Common myeloid progenitor, CD34-positive (primary cell): ENCODE measurements at regions not wholly inside any gene's neighbourhood (a gene's known extent, or its start where the extent isn't known, plus 50 kb on each side); places are given as distances from the start of the nearest gene placed in this dataset.

Source experiments
- CTCF ChIA-PET: fragments of 350-600 bp; sonication (Branson Sonifier 250); formaldehyde crosslinking; loops from one replicate; lab custom pipeline; 2021; ENCODE audit warnings: antibody characterized with exemption; lab: Charles Lee
- POLR2A ChIA-PET: fragments of 350-600 bp; sonication (Branson Sonifier 250); formaldehyde crosslinking; loops from one replicate; lab custom pipeline; 2021; ENCODE audit warnings: antibody characterized with exemption; lab: Charles Lee
- DNase-seq, 3 donors: peaks; one replicate each; pipeline versions ENCODE4 v3.0.0 to v3.0.0-alpha.2; 2013
- H3K27ac ChIP-seq, 2 experiments: 1 replicate in 1 of 2; 2 replicates in 1 of 2; pipeline ENCODE4 v1.7.0; 2013; ENCODE audit warnings: inconsistent platforms in 2 of 2, low read length in 2 of 2, mild to moderate bottlenecking in 2 of 2, low read depth in 1 of 2, moderate library complexity in 1 of 2; ENCODE audit not compliant: severe bottlenecking in 2 of 2, insufficient read depth in 1 of 2, poor library complexity in 1 of 2
- H3K27me3 ChIP-seq, 5 experiments: replicated peaks in 2 of 5; 1 replicate in 3 of 5; 2 replicates in 2 of 5; pipeline versions ENCODE4 v1.6.1 to v1.7.0; 2013; ENCODE audit warnings: low read length in 4 of 5, mild to moderate bottlenecking in 2 of 5, moderate library complexity in 2 of 5, inconsistent platforms in 1 of 5; ENCODE audit not compliant: insufficient read depth in 5 of 5, control insufficient read depth in 4 of 5
- H3K36me3 ChIP-seq, 4 experiments: 1 replicate in 2 of 4; 2 replicates in 2 of 4; pipeline versions ENCODE4 v1.6.1 to v1.7.0; 2013; ENCODE audit warnings: low read length in 3 of 4, control low read depth in 1 of 4, mild to moderate bottlenecking in 1 of 4; ENCODE audit not compliant: control insufficient read depth in 4 of 4, insufficient read depth in 4 of 4
- H3K4me1 ChIP-seq, 4 experiments: 1 replicate in 3 of 4; 2 replicates in 1 of 4; pipeline versions ENCODE4 v1.6.1 to v1.7.1; 2013; ENCODE audit warnings: low read length in 3 of 4, mild to moderate bottlenecking in 3 of 4, control low read depth in 1 of 4, inconsistent platforms in 1 of 4, moderate library complexity in 1 of 4; ENCODE audit not compliant: control insufficient read depth in 4 of 4, insufficient read depth in 4 of 4; ENCODE audit errors: control extremely low read depth in 1 of 4
- H3K4me3 ChIP-seq, 7 experiments: 1 replicate in 4 of 7; 2 replicates in 3 of 7; pipeline versions ENCODE4 v1.5.1 to v1.7.0; 2013; ENCODE audit warnings: mild to moderate bottlenecking in 7 of 7, low read length in 6 of 7, moderate library complexity in 6 of 7, inconsistent platforms in 2 of 7, low read depth in 2 of 7, control low read depth in 1 of 7; ENCODE audit not compliant: insufficient read depth in 4 of 7, control insufficient read depth in 1 of 7; ENCODE audit errors: extremely low read depth in 1 of 7
- H3K9me3 ChIP-seq, 5 experiments: 1 replicate in 4 of 5; 2 replicates in 1 of 5; pipeline versions ENCODE4 v1.6.1 to v1.7.1; 2013; ENCODE audit warnings: low read length in 4 of 5, mild to moderate bottlenecking in 2 of 5, inconsistent platforms in 1 of 5, low read depth in 1 of 5, moderate library complexity in 1 of 5; ENCODE audit not compliant: control insufficient read depth in 4 of 5, insufficient read depth in 2 of 5; ENCODE audit errors: control extremely low read depth in 1 of 5
- WGBS: methylation state at CpG from one replicate; pipeline ENCODE4 v1.1.5; 2013; ENCODE audit not compliant: insufficient coverage; 5-methylcytosine and 5-hydroxymethylcytosine counted together

DNA sequence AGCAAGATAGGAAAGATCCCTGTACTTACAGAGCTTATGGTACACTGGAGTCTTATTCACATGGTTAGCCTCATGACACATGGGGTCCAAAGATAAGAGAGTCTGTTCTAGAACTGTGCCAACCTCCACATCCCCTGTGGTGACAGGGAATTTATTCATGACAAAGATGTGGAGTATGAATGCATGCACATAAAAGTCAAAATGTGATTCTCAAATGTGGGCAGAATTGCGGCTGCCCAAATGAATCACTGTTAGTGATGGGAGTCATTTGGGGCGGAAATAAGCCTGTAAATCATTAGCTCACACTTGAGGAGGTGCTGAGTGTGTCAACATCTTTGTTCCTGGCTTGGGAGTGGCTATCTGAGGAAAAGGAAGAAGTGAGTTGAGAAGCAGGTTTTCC, 560.6 kb downstream of the SLC4A3 start:
- CTCF ChIA-PET = no interaction called here
- Histone ChIP-seq H3K27ac (no peak overlapping the region), H3K27me3 (no peaks in the 10 kb centered on the region), H3K36me3 (no peaks in the 10 kb centered on the region), H3K4me1 (no peaks in the 10 kb centered on the region), H3K9me3 (peaks cover 0 to 3% (median 0%) of the 10 kb centered on the region in 5 experiments), H3K4me3 (no peak overlapping the region)
- POLR2A ChIA-PET = no interaction called here
- no peak for DNase-seq
- 63% methylated on average over 2 of the region's 2 CpGs for WGBS

DNA sequence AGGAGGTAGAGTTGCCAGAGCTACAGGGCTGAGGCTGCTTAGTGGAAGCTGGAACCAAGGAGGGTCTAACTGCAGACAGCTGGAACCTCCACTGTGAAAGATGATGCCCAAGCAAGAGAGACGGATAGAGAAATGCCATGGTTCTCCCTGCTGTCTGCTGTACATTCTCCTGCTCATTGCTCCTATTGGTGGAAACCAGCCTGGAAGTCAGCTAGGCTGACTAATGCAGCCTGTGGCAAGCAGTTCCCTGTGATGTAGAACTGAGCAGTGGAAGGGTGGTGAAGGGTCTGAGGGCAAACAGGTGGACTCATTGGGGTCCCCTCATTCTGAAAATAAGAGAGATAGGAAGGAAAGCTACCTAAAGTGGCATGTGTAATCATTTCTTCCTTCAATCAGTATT, 563.6 kb downstream of the SLC4A3 start:
- Histone ChIP-seq H3K27ac (no peak overlapping the region), H3K27me3 (no peaks in the 10 kb centered on the region), H3K36me3 (no peaks in the 10 kb centered on the region), H3K4me3 (no peak overlapping the region), H3K4me1 (no peaks in the 10 kb centered on the region), H3K9me3 (peaks cover 0 to 3% (median 0%) of the 10 kb centered on the region in 5 experiments)
- DNase-seq = no peak
- CTCF ChIA-PET = no interaction called here
- WGBS = 0% methylated on average over 1 of the region's 1 CpG
- POLR2A ChIA-PET = no interaction called here

DNA sequence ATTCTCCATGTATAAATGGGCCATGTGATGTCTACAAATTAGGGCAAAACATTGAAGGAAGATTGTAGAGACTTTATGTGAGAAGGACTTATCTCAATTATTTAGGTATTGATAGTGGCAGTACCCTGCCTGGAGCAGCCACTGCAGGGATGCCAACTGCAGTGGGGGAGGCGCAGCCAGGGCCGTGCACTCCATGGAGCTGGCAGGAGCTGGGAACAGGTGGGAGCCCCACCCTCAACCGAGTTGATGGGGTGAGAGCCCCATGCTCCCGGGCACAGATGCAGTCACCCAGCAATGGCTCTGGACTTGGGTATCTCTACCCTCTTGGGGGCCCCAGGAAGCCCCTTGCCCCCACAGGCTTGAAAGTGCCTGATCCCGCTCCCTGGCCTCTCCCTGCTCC, 564.3 kb downstream of the SLC4A3 start:
- Histone ChIP-seq H3K4me1 (no peaks in the 10 kb centered on the region), H3K9me3 (peaks cover 0 to 3% (median 0%) of the 10 kb centered on the region in 5 experiments), H3K36me3 (no peaks in the 10 kb centered on the region), H3K27me3 (no peaks in the 10 kb centered on the region), H3K4me3 (no peak overlapping the region), H3K27ac (no peak overlapping the region)
- CTCF ChIA-PET = no interaction called here
- POLR2A ChIA-PET = no interaction called here
- no peak for DNase-seq
- WGBS = 91% methylated on average over 5 of the region's 5 CpGs

DNA sequence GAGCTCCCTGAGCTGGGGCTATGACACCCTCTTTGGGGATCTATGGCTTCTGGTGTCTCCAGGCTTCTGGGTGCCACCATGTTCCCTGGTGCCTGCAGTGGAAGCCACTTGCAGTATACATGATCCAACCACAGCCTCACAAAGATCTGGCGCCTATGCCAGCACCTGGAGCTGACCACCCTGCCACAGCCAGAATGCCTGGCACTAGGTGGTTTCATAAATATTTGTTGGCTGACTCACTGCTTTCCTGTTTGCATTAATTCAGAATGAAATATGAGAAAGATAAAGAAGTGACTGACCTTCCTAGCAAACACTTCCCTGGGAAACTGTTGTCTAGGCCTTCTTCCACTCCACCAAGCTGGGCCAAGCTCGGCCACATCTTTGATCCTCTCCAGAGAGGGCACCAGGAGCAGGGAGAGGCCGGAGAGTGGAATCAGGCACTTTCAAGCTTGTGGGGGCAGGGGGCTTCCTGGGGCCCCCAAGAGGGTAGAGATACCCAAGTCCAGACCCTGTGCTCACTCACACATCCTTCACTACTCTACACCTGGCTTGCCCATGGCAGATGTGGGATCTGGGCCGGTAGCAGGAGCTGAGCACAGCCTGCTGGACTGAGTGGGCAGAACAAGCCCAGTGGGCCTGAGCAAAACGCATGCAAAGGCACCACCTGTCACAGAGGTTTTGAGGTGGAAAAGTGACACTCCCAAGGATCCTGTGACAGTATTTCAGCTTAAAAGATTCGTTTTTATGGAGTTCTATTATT, 565.7 kb downstream of the SLC4A3 start:
- H3K4me1 ChIP-seq = no peaks in the 10 kb centered on the region
- DNase-seq = no peak
- H3K36me3 ChIP-seq = no peaks in the 10 kb centered on the region
- peaks cover 0 to 3% (median 0%) of the 10 kb centered on the region in 5 experiments for H3K9me3 ChIP-seq
- ChIA-PET POLR2A (no interaction called here), CTCF (no interaction called here)
- no peaks in the 10 kb centered on the region for H3K27me3 ChIP-seq
- H3K4me3 ChIP-seq = no peak overlapping the region
- no peak overlapping the region for H3K27ac ChIP-seq
- WGBS = 90% methylated on average over 2 of the region's 6 CpGs

DNA sequence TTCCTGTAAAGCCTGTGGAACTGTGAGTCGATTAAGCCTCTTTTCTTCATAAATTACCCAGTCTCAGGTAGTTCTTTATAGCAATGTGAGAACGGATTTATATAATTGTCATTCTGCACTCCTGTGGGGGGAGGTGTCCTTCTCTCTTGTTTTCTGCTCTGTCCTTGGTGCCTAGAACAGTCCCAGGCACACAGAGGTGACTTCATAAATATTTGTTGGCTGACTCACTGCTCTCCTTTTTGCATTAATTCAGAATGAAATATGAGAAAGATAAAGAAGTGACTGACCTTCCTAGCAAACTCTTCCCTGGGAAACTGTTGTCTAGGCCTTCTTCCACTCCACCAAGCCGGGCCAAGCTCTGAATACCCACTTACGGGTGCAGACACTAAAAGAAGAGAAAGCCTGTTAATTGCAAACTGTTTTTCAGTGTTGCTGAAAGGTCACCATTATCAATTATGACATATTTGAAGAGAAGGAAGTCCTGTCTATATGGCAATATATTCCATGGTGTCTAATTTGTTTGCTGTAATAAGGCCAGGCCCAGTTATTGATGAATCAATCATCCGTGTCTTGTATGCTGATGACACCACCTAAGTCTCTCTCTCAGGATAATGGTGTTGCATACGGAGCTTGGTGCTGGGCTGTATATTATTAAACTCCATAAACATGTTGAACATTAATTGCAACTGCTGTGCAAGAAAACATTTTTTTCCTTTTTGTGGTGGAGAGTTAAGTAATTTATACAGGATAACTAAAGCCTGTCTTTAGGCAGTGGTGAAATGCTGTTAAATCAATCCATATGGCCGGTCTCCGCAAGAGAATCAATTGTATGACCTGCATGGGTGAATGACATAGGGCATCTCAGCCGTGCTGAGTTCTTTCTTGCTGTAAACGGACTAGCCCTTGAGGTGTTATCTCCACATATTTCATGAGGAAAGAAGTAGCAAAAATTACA, 567.5 kb downstream of the SLC4A3 start:
- Histone ChIP-seq H3K27ac (no peak overlapping the region), H3K4me1 (no peaks in the 10 kb centered on the region), H3K36me3 (no peaks in the 10 kb centered on the region), H3K4me3 (no peak overlapping the region), H3K27me3 (no peaks in the 10 kb centered on the region), H3K9me3 (peaks cover 0 to 3% (median 0%) of the 10 kb centered on the region in 5 experiments)
- 94% methylated on average over 7 of the region's 10 CpGs for WGBS
- POLR2A ChIA-PET = no interaction called here
- CTCF ChIA-PET = no interaction called here
- no peak for DNase-seq

DNA sequence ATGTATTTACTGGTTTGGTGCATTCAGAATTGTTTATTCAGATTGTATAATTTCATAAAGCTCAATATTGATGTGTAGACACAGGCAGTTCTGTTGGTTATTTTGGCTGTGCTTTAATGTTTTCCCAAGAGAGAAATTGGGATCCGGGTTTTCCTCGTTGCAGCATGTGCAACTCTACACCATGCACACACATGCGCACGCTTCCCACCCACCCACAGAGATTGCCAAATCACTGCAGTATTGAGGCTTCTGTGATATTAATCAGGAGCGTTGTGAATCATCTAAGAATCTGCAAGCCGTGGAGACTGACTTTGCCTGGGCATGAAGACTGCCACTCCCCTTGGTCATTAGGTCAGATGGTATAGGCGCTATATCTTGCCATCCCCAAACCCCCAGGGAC, 571.5 kb downstream of the SLC4A3 start:
- Histone ChIP-seq H3K27ac (no peak overlapping the region), H3K4me1 (no peaks in the 10 kb centered on the region), H3K27me3 (no peaks in the 10 kb centered on the region), H3K36me3 (no peaks in the 10 kb centered on the region), H3K9me3 (peaks cover 0 to 2% (median 0%) of the 10 kb centered on the region in 5 experiments), H3K4me3 (no peak overlapping the region)
- DNase-seq = no peak
- ChIA-PET CTCF (no interaction called here), POLR2A (no interaction called here)
- WGBS = 100% methylated on average over 5 of the region's 7 CpGs

DNA sequence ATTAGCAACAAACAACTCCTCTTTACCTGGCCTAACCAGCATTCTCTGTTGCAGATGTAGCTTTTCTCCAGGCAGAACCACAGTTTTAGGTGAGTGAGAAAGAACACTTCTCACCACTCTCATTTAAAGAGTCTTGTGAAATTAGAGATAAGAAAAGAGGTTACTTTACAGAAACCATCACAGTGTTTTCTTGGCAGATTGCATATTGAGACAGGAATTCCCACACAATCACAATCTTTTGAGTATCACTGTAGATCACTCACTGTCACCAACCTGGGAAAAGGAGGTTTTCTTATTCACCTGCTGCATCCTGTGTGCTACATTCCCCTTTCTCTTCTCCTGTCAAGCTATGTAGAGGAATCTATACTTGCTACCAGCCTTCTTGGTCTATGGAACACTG, 574.6 kb downstream of the SLC4A3 start:
- Histone ChIP-seq H3K27ac (no peak overlapping the region), H3K4me1 (no peaks in the 10 kb centered on the region), H3K4me3 (no peak overlapping the region), H3K9me3 (peaks cover 0 to 2% (median 0%) of the 10 kb centered on the region in 5 experiments), H3K36me3 (no peaks in the 10 kb centered on the region), H3K27me3 (no peaks in the 10 kb centered on the region)
- DNase-seq = no peak
- ChIA-PET CTCF (no interaction called here), POLR2A (no interaction called here)
